ENCODE measurements at regions not wholly inside any gene's neighbourhood (a gene's known extent, or its start where the extent isn't known, plus 50 kb on each side); places are given as distances from the start of the nearest gene placed in this dataset. TPM values are rescaled to one million over a fixed set of nuclear protein-coding genes. Genes with fewer than 3 reads are reported as not detected.

GRCh38 chr16:77117707-77118106 is 73.3 kb upstream of the MON1B start:
- Mint-ChIP-seq H3K9me3 (no peaks in the 10 kb centered on the region), H3K27me3 (ENCODE audit: low read depth) (peaks cover 13% of the 10 kb centered on the region), H3K36me3 (no peaks in the 10 kb centered on the region), H3K4me3 (no peak overlapping the region), H3K27ac (no peak overlapping the region), H3K4me1 (peaks cover 14% of the 10 kb centered on the region)
- no peak for TF ChIP-seq CTCF (IDR thresholded peaks at IDR 0.05; ENCODE audit: unreplicated experiment)
- no peak for DNase-seq (ENCODE audit: low spot score in 2 of 2, unreplicated experiment in 2 of 2)

- Mint-ChIP-seq H3K9me3 (peaks cover 5% of the 10 kb centered on the region), H3K4me1 (peaks cover 14% of the 10 kb centered on the region), H3K27ac (no peak overlapping the region), H3K36me3 (no peaks in the 10 kb centered on the region), H3K27me3 (ENCODE audit: low read depth) (peaks cover 12% of the 10 kb centered on the region), H3K4me3 (no peak overlapping the region)
- TF ChIP-seq CTCF (IDR thresholded peaks at IDR 0.05; ENCODE audit: unreplicated experiment): no peak
- DNase-seq (ENCODE audit: low spot score in 2 of 2, unreplicated experiment in 2 of 2): no peak
Measured at GRCh38 chr16:77131398-77131797, 59.6 kb upstream of the MON1B start.

GRCh38 chr16:77132051-77132618 is 58.9 kb upstream of the MON1B start:
- H3K27ac Mint-ChIP-seq: no peak overlapping the region
- H3K9me3 Mint-ChIP-seq: peaks cover 5% of the 10 kb centered on the region
- DNase-seq (ENCODE audit: low spot score in 2 of 2, unreplicated experiment in 2 of 2): no peak
- TF ChIP-seq CTCF (IDR thresholded peaks at IDR 0.05; ENCODE audit: unreplicated experiment): no peak
- H3K36me3 Mint-ChIP-seq: no peaks in the 10 kb centered on the region
- H3K27me3 Mint-ChIP-seq (ENCODE audit: low read depth): peaks cover 12% of the 10 kb centered on the region
- no peak overlapping the region for H3K4me3 Mint-ChIP-seq
- H3K4me1 Mint-ChIP-seq: peaks cover 14% of the 10 kb centered on the region

DNA sequence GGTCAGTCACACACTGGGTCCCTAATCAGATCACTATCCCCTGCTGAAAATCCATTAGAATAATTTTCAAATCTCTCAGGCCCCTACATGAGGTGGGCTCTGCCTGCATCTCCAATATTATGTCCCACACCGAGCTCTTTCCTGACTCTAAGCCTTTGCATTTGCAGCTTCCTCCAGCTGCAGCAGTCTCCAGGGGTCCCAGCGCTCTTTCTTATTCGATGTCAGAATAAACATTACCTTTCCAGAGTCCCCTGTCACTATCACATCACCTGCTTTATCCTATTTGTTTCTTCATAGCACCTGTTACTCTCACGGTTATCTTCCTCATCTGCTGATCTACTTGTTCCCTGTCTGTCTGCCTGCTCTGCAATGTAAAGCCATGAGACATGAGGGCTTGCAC is 57.3 kb upstream of the MON1B start:
- no peak overlapping the region for H3K4me3 Mint-ChIP-seq
- H3K27me3 Mint-ChIP-seq (ENCODE audit: low read depth): peaks cover 12% of the 10 kb centered on the region
- H3K9me3 Mint-ChIP-seq: no peaks in the 10 kb centered on the region
- TF ChIP-seq CTCF (IDR thresholded peaks at IDR 0.05; ENCODE audit: unreplicated experiment): no peak
- peaks cover 14% of the 10 kb centered on the region for H3K4me1 Mint-ChIP-seq
- DNase-seq (ENCODE audit: low spot score in 2 of 2, unreplicated experiment in 2 of 2): no peak
- H3K27ac Mint-ChIP-seq: no peak overlapping the region
- no peaks in the 10 kb centered on the region for H3K36me3 Mint-ChIP-seq

DNA sequence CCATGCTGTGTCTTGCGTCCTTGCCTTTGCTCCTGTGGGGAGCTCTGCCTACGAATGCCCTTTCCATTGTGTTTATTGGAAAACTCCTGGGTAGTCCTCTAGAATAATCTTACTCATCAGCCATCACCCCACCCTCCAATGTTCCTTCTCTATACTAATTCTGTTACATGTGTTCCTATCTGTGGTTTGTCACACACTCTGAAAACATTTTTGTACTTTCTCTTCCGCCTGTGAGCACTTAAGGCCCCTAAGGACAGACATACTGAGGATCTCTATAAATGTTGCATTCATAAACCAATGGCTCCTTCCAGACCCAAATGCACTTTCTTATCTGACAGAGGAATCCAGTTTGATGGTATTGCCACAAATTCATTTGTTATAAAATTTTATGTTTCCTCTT is 53.9 kb upstream of the MON1B start:
- H3K36me3 Mint-ChIP-seq: no peaks in the 10 kb centered on the region
- H3K9me3 Mint-ChIP-seq: no peaks in the 10 kb centered on the region
- no peak for DNase-seq (ENCODE audit: low spot score in 2 of 2, unreplicated experiment in 2 of 2)
- peaks cover 12% of the 10 kb centered on the region for H3K27me3 Mint-ChIP-seq (ENCODE audit: low read depth)
- H3K27ac Mint-ChIP-seq: no peak overlapping the region
- no peak for TF ChIP-seq CTCF (IDR thresholded peaks at IDR 0.05; ENCODE audit: unreplicated experiment)
- no peaks in the 10 kb centered on the region for H3K4me1 Mint-ChIP-seq
- H3K4me3 Mint-ChIP-seq: no peak overlapping the region

Small RNA genes lying in the stretch of these regions (microRNA-seq; reads per million reads assigned to microRNA genes)
- not detected for gene MIR4719

Measured in mesothelial cell of epicardium (in vitro differentiated cells).